ENCODE measurements at regions not wholly inside any gene's neighbourhood (a gene's known extent, or its start where the extent isn't known, plus 50 kb on each side); places are given as distances from the start of the nearest gene placed in this dataset.
"Not testable (repeated sequence)": the region's sequence is repeated elsewhere in the genome, so short reads cannot be mapped to it uniquely, and the experiment has no call there.

- no peak overlapping the region for H3K4me3 ChIP-seq (ENCODE audit: low read length, poor library complexity, severe bottlenecking)
- no peak overlapping the region for H3K9ac ChIP-seq (ENCODE audit: low read depth, low read length, poor library complexity, severe bottlenecking)
- H3K9me3 ChIP-seq (ENCODE audit: insufficient read depth, low read depth, low read length), result no peaks in the 10 kb centered on the region
- no peaks in the 10 kb centered on the region for H3K4me1 ChIP-seq (ENCODE audit: insufficient read depth, low read length, poor library complexity, severe bottlenecking)
- H4K20me1 ChIP-seq (ENCODE audit: insufficient read depth, low read length, poor library complexity, severe bottlenecking), result no peaks in the 10 kb centered on the region
- no peak overlapping the region for H3K4me2 ChIP-seq (ENCODE audit: low read depth, low read length, poor library complexity, severe bottlenecking)
- no peaks in the 10 kb centered on the region for H3K27me3 ChIP-seq (ENCODE audit: insufficient read depth, low read length, poor library complexity, severe bottlenecking)
- TF ChIP-seq EZH2phosphoT487 (IDR thresholded peaks at IDR 0.05; ENCODE audit: borderline replicate concordance), result no peak
- no peak for TF ChIP-seq CTCF (conservative IDR thresholded peaks at IDR 0.05; ENCODE audit: low read length)
- H3K9me2 ChIP-seq (replicated peaks; ENCODE audit: low read depth, low read length), result no peaks in the 10 kb centered on the region
- no peaks in the 10 kb centered on the region for H3K79me2 ChIP-seq (ENCODE audit: insufficient read depth, low read length)
- no peaks in the 10 kb centered on the region for H3K36me3 ChIP-seq (ENCODE audit: insufficient read depth, low read length)
- no peaks in the 10 kb centered on the region for H3F3A ChIP-seq (ENCODE audit: low read depth)
- H2AFZ ChIP-seq (ENCODE audit: low read length), result no peak overlapping the region
Measured at GRCh38 chr20:7799862-7800261, 140.4 kb downstream of the HAO1 start.

DNA sequence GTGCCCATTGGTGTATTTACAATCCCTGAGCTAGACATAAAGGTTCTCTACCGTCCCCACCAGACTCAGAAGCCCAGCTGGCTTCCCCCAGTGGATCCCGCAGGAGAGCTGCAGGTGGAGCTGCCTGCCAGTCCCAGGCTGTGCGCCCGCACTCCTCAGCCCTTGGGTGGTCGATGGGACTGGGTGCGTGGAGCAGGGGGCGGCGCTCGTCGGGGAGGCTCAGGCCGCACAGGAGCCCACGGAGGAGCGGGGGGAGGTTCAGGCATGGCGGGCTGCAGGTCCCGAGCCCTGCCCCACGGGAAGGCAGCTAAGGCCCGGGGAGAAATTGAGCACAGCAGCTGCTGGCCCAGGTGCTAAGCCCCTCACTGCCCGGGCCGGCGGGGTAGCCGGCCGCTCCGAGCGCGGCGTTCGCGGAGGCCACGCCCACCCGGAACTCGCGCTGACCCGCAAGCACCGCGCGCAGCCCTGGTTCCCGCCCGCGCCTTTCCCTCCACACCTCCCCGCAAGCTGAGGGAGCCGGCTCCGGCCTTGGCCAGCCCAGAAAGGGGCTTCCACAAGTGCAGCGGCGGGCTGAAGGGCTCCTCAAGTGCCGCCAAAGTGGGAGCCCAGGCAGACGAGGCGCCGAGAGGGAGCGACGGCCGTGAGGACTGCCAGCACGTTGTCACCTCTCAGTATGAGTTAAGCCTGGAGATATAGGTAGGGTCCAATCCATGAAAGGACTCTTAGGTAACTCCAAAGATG lies 136.7 kb downstream of the HAO1 start:
- H3F3A ChIP-seq (ENCODE audit: low read depth); H3K4me2 ChIP-seq (ENCODE audit: low read depth, low read length, poor library complexity, severe bottlenecking); H3K79me2 ChIP-seq (ENCODE audit: insufficient read depth, low read length); H3K4me3 ChIP-seq (ENCODE audit: low read length, poor library complexity, severe bottlenecking); H4K20me1 ChIP-seq (ENCODE audit: insufficient read depth, low read length, poor library complexity, severe bottlenecking); H3K9me3 ChIP-seq (ENCODE audit: insufficient read depth, low read depth, low read length); H3K9ac ChIP-seq (ENCODE audit: low read depth, low read length, poor library complexity, severe bottlenecking); H3K27me3 ChIP-seq (ENCODE audit: insufficient read depth, low read length, poor library complexity, severe bottlenecking); H3K4me1 ChIP-seq (ENCODE audit: insufficient read depth, low read length, poor library complexity, severe bottlenecking); H2AFZ ChIP-seq (ENCODE audit: low read length); H3K36me3 ChIP-seq (ENCODE audit: insufficient read depth, low read length); H3K9me2 ChIP-seq (replicated peaks; ENCODE audit: low read depth, low read length): not testable (repeated sequence)

DNA sequence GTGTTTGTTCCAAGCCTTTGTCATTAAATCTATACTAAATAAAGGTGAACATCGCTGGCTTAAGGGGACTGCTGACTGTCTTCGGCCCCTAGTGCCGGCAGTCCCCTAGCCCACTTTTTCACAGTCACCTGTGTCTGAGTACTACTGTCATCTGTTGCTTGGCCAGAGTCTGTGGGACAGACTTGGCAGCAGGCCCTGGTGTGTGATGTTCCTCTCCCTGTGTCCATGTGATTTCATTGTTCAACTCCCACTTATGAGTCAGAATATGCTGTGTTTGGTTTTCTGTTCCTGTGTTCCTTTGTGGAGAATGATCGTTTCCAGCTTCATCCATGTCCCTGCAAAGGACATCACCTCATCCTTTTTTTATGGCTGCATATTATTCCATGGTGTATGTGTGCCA lies 133.4 kb downstream of the HAO1 start:
- Histone ChIP-seq H3K9me2 (replicated peaks; ENCODE audit: low read depth, low read length) (no peaks in the 10 kb centered on the region), H3K9me3 (ENCODE audit: insufficient read depth, low read depth, low read length) (no peaks in the 10 kb centered on the region), H3K4me1 (ENCODE audit: insufficient read depth, low read length, poor library complexity, severe bottlenecking) (no peaks in the 10 kb centered on the region), H2AFZ (ENCODE audit: low read length) (no peak overlapping the region), H3F3A (ENCODE audit: low read depth) (no peaks in the 10 kb centered on the region), H4K20me1 (ENCODE audit: insufficient read depth, low read length, poor library complexity, severe bottlenecking) (no peaks in the 10 kb centered on the region), H3K4me3 (ENCODE audit: low read length, poor library complexity, severe bottlenecking) (no peak overlapping the region), H3K27me3 (ENCODE audit: insufficient read depth, low read length, poor library complexity, severe bottlenecking) (no peaks in the 10 kb centered on the region), H3K9ac (ENCODE audit: low read depth, low read length, poor library complexity, severe bottlenecking) (no peak overlapping the region), H3K36me3 (ENCODE audit: insufficient read depth, low read length) (no peaks in the 10 kb centered on the region), H3K4me2 (ENCODE audit: low read depth, low read length, poor library complexity, severe bottlenecking) (no peak overlapping the region), H3K79me2 (ENCODE audit: insufficient read depth, low read length) (no peaks in the 10 kb centered on the region)
- no peak for TF ChIP-seq CTCF (conservative IDR thresholded peaks at IDR 0.05; ENCODE audit: low read length)
- no peak for TF ChIP-seq EZH2phosphoT487 (IDR thresholded peaks at IDR 0.05; ENCODE audit: borderline replicate concordance)

- no peak overlapping the region for H2AFZ ChIP-seq (ENCODE audit: low read length)
- no peaks in the 10 kb centered on the region for H3K9me3 ChIP-seq (ENCODE audit: insufficient read depth, low read depth, low read length)
- no peaks in the 10 kb centered on the region for H3F3A ChIP-seq (ENCODE audit: low read depth)
- no peaks in the 10 kb centered on the region for H3K36me3 ChIP-seq (ENCODE audit: insufficient read depth, low read length)
- no peaks in the 10 kb centered on the region for H3K27me3 ChIP-seq (ENCODE audit: insufficient read depth, low read length, poor library complexity, severe bottlenecking)
- H4K20me1 ChIP-seq (ENCODE audit: insufficient read depth, low read length, poor library complexity, severe bottlenecking), result no peaks in the 10 kb centered on the region
- H3K9ac ChIP-seq (ENCODE audit: low read depth, low read length, poor library complexity, severe bottlenecking), result no peak overlapping the region
- no peaks in the 10 kb centered on the region for H3K4me1 ChIP-seq (ENCODE audit: insufficient read depth, low read length, poor library complexity, severe bottlenecking)
- TF ChIP-seq CTCF (conservative IDR thresholded peaks at IDR 0.05; ENCODE audit: low read length), result no peak
- TF ChIP-seq EZH2phosphoT487 (IDR thresholded peaks at IDR 0.05; ENCODE audit: borderline replicate concordance), result no peak
- H3K4me2 ChIP-seq (ENCODE audit: low read depth, low read length, poor library complexity, severe bottlenecking), result no peak overlapping the region
- H3K4me3 ChIP-seq (ENCODE audit: low read length, poor library complexity, severe bottlenecking), result no peak overlapping the region
- no peaks in the 10 kb centered on the region for H3K9me2 ChIP-seq (replicated peaks; ENCODE audit: low read depth, low read length)
- no peaks in the 10 kb centered on the region for H3K79me2 ChIP-seq (ENCODE audit: insufficient read depth, low read length)
Measured at GRCh38 chr20:7817286-7817685, 123.0 kb downstream of the HAO1 start.
